GM12878 (cell line): ENCODE measurements at regions not wholly inside any gene's neighbourhood (a gene's known extent, or its start where the extent isn't known, plus 50 kb on each side); places are given as distances from the start of the nearest gene placed in this dataset.

Experiments
- RBBP5 ChIP-seq: fragments of 200-600 bp; sonication (generic); conservative IDR thresholded peaks from 2 replicates; pipeline ENCODE4 v1.6.1; 2016
- ZBED1 ChIP-seq: IDR thresholded peaks from 2 replicates; pipeline ENCODE4 v1.6.1; 2016; ENCODE audit warnings: borderline replicate concordance
- TF ChIP-seq, protein P1 (sequence below): fragments of 450-650 bp; IDR thresholded peaks from 2 replicates; pipeline ENCODE4 v1.6.1; 2016; ENCODE audit warnings: mild to moderate bottlenecking, moderate library complexity, borderline replicate concordance
- TF ChIP-seq, protein P2 (sequence below): fragments of 450-650 bp; conservative IDR thresholded peaks from 2 replicates; pipeline ENCODE4 v1.6.1; 2017; ENCODE audit warnings: mild to moderate bottlenecking, moderate library complexity
- TF ChIP-seq, protein P3 (sequence below): IDR thresholded peaks from 2 replicates; pipeline ENCODE4 v1.6.1; 2012; ENCODE audit warnings: low read depth, low read length, improper control_type of control experiment
- TF ChIP-seq, protein P4 (sequence below): fragments of 450-650 bp; IDR thresholded peaks from 2 replicates; pipeline ENCODE4 v1.6.1; 2018; ENCODE audit warnings: mild to moderate bottlenecking, low read depth, moderate library complexity; ENCODE audit not compliant: partially characterized antibody

DNA sequence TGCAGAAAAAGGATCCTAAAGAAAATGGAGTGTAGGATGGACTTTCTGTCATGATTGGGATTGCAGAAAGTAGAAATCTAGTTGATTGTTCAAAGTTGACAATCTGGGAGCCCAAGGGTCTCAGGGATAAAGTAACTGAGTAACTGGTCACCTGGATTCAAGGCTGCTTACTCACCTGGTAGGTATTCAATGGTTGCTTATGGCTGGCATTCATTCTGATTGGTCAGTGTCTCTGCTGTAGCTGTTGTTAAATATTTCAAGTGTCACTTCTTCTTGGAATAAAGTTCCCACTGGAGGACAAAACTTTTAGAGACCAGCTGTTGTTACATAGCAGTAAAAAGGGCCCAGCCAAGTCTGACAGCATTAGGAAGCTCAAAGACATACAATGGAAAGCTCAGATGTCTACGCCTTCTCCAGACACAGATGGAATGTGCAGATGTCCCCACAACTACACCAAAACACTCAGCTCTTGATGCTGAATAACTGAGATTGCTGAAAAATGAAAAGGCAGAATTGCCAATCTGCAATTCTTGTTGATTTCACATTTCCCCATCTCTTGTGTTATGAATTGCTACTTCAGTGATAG is 106.9 kb downstream of the ZNF467 start (continued):
- TF ChIP-seq, protein P1, sequence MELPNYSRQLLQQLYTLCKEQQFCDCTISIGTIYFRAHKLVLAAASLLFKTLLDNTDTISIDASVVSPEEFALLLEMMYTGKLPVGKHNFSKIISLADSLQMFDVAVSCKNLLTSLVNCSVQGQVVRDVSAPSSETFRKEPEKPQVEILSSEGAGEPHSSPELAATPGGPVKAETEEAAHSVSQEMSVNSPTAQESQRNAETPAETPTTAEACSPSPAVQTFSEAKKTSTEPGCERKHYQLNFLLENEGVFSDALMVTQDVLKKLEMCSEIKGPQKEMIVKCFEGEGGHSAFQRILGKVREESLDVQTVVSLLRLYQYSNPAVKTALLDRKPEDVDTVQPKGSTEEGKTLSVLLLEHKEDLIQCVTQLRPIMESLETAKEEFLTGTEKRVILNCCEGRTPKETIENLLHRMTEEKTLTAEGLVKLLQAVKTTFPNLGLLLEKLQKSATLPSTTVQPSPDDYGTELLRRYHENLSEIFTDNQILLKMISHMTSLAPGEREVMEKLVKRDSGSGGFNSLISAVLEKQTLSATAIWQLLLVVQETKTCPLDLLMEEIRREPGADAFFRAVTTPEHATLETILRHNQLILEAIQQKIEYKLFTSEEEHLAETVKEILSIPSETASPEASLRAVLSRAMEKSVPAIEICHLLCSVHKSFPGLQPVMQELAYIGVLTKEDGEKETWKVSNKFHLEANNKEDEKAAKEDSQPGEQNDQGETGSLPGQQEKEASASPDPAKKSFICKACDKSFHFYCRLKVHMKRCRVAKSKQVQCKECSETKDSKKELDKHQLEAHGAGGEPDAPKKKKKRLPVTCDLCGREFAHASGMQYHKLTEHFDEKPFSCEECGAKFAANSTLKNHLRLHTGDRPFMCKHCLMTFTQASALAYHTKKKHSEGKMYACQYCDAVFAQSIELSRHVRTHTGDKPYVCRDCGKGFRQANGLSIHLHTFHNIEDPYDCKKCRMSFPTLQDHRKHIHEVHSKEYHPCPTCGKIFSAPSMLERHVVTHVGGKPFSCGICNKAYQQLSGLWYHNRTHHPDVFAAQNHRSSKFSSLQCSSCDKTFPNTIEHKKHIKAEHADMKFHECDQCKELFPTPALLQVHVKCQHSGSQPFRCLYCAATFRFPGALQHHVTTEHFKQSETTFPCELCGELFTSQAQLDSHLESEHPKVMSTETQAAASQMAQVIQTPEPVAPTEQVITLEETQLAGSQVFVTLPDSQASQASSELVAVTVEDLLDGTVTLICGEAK, result no peak
- TF ChIP-seq, protein P2, sequence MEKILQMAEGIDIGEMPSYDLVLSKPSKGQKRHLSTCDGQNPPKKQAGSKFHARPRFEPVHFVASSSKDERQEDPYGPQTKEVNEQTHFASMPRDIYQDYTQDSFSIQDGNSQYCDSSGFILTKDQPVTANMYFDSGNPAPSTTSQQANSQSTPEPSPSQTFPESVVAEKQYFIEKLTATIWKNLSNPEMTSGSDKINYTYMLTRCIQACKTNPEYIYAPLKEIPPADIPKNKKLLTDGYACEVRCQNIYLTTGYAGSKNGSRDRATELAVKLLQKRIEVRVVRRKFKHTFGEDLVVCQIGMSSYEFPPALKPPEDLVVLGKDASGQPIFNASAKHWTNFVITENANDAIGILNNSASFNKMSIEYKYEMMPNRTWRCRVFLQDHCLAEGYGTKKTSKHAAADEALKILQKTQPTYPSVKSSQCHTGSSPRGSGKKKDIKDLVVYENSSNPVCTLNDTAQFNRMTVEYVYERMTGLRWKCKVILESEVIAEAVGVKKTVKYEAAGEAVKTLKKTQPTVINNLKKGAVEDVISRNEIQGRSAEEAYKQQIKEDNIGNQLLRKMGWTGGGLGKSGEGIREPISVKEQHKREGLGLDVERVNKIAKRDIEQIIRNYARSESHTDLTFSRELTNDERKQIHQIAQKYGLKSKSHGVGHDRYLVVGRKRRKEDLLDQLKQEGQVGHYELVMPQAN, result no peak
- TF ChIP-seq, protein P3, sequence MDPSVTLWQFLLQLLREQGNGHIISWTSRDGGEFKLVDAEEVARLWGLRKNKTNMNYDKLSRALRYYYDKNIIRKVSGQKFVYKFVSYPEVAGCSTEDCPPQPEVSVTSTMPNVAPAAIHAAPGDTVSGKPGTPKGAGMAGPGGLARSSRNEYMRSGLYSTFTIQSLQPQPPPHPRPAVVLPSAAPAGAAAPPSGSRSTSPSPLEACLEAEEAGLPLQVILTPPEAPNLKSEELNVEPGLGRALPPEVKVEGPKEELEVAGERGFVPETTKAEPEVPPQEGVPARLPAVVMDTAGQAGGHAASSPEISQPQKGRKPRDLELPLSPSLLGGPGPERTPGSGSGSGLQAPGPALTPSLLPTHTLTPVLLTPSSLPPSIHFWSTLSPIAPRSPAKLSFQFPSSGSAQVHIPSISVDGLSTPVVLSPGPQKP, result no peak
- no peak for TF ChIP-seq RBBP5
- no peak for TF ChIP-seq ZBED1
- TF ChIP-seq, protein P4, sequence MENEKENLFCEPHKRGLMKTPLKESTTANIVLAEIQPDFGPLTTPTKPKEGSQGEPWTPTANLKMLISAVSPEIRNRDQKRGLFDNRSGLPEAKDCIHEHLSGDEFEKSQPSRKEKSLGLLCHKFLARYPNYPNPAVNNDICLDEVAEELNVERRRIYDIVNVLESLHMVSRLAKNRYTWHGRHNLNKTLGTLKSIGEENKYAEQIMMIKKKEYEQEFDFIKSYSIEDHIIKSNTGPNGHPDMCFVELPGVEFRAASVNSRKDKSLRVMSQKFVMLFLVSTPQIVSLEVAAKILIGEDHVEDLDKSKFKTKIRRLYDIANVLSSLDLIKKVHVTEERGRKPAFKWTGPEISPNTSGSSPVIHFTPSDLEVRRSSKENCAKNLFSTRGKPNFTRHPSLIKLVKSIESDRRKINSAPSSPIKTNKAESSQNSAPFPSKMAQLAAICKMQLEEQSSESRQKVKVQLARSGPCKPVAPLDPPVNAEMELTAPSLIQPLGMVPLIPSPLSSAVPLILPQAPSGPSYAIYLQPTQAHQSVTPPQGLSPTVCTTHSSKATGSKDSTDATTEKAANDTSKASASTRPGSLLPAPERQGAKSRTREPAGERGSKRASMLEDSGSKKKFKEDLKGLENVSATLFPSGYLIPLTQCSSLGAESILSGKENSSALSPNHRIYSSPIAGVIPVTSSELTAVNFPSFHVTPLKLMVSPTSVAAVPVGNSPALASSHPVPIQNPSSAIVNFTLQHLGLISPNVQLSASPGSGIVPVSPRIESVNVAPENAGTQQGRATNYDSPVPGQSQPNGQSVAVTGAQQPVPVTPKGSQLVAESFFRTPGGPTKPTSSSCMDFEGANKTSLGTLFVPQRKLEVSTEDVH, result no peak
